Transverse colon (tissue), 3 donors: ENCODE measurements at regions not wholly inside any gene's neighbourhood (a gene's known extent, or its start where the extent isn't known, plus 50 kb on each side); places are given as distances from the start of the nearest gene placed in this dataset.

ENCODE experiments used
- POLR2A ChIP-seq: fragments of 450-650 bp; IDR thresholded peaks from one replicate; pipeline ENCODE4 v1.6.1; 2016; ENCODE audit warnings: antibody characterized with exemption, mild to moderate bottlenecking, moderate library complexity
- TF ChIP-seq, protein P1 (sequence below), 5 experiments: fragments of 200-600 bp in 3 of 5; fragments of 450-650 bp in 2 of 5; sonication (generic) in 3 of 5; IDR thresholded peaks; 1 replicate in 2 of 5; 2 replicates in 3 of 5; pipeline ENCODE4 v1.5.1; 2016 to 2017; ENCODE audit warnings: antibody characterized with exemption in 5 of 5, inconsistent platforms in 3 of 5, mild to moderate bottlenecking in 2 of 5, moderate library complexity in 1 of 5

DNA sequence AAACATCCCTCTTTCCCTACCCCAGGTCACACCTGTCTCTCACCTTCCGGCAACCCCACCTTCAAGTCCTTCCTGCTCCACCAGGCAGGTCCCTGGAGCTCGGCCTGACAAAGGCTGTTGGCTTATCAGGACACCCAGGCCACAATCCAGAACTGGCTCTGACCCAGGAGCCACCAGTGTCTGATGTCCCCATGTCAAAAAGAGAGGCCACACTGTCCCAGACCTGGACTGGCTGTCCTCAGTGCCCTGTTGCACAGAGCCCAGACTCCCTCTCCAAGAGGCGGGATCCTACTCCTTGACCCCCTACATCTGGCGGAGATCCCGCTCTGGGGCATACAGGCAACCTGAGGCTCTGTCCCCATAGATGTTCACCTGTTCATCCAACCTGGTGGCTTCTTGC, 116.0 kb downstream of the MN1 start:
- TF ChIP-seq POLR2A = no peak
- TF ChIP-seq, protein P1, sequence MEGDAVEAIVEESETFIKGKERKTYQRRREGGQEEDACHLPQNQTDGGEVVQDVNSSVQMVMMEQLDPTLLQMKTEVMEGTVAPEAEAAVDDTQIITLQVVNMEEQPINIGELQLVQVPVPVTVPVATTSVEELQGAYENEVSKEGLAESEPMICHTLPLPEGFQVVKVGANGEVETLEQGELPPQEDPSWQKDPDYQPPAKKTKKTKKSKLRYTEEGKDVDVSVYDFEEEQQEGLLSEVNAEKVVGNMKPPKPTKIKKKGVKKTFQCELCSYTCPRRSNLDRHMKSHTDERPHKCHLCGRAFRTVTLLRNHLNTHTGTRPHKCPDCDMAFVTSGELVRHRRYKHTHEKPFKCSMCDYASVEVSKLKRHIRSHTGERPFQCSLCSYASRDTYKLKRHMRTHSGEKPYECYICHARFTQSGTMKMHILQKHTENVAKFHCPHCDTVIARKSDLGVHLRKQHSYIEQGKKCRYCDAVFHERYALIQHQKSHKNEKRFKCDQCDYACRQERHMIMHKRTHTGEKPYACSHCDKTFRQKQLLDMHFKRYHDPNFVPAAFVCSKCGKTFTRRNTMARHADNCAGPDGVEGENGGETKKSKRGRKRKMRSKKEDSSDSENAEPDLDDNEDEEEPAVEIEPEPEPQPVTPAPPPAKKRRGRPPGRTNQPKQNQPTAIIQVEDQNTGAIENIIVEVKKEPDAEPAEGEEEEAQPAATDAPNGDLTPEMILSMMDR (IDR thresholded peaks at IDR 0.05) = no peak
